H1 (cell line): ENCODE measurements at regions not wholly inside any gene's neighbourhood (a gene's known extent, or its start where the extent isn't known, plus 50 kb on each side); places are given as distances from the start of the nearest gene placed in this dataset.
A peak's percentile ranks its signal among the peaks of the same experiment; 100 is the strongest.

Source experiments
- CTCF ChIA-PET: fragments of 300-600 bp; sonication (Branson Sonifier 250); formaldehyde crosslinking; loops from one replicate; lab custom pipeline; 2021; ENCODE audit not compliant: partially characterized antibody; lab: Charles Lee
- POLR2A ChIA-PET: fragments of 300-600 bp; sonication (Branson Sonifier 250); formaldehyde crosslinking; loops from one replicate; lab custom pipeline; 2021; ENCODE audit warnings: inconsistent platforms; ENCODE audit not compliant: partially characterized antibody; lab: Charles Lee
- DNase-seq, 2 experiments: peaks; one replicate each; pipeline versions ENCODE4 v3.0.0 to v3.0.0-alpha.2; 2010 to 2022; ENCODE audit warnings: low spot score in 2 of 2, low read depth in 1 of 2, mixed read lengths in 1 of 2
- FAIRE-seq: peaks from 2 replicates; lab custom pipeline; 2011; peaks lifted over from hg19 to GRCh38; lab: Jason Lieb, UNC
- H2AFZ ChIP-seq: 2 replicates; pipeline ENCODE4 v1.8.1; 2012; ENCODE audit warnings: low read length, inconsistent platforms
- H2AK5ac ChIP-seq: 2 replicates; pipeline ENCODE4 v1.6.1; 2013; ENCODE audit warnings: low read depth, low read length
- H2BK120ac ChIP-seq: replicated peaks from 2 replicates; pipeline ENCODE3; 2013; ENCODE audit warnings: low read depth, low read length, inconsistent platforms
- H2BK12ac ChIP-seq: 2 replicates; pipeline ENCODE4 v1.6.1; 2013; ENCODE audit warnings: low read depth, low read length
- H2BK15ac ChIP-seq: 2 replicates; pipeline ENCODE4 v1.6.1; 2013; ENCODE audit warnings: low read length
- H2BK20ac ChIP-seq: 2 replicates; pipeline ENCODE4 v1.6.1; 2013; ENCODE audit warnings: low read length
- H2BK5ac ChIP-seq: 2 replicates; pipeline ENCODE4 v1.6.1; 2013; ENCODE audit warnings: low read depth, low read length
- H3K14ac ChIP-seq: 2 replicates; pipeline ENCODE4 v1.6.1; 2013; ENCODE audit warnings: inconsistent platforms; ENCODE audit not compliant: insufficient read length
- H3K18ac ChIP-seq: 2 replicates; pipeline ENCODE4 v1.6.1; 2013; ENCODE audit warnings: low read length; ENCODE audit errors: extremely low read depth
- H3K23ac ChIP-seq: 2 replicates; pipeline ENCODE4 v1.6.1; 2013; ENCODE audit warnings: inconsistent platforms; ENCODE audit not compliant: insufficient read length
- H3K23me2 ChIP-seq: 2 replicates; pipeline ENCODE4 v1.6.1; 2013; ENCODE audit warnings: low read depth, low read length
- H3K27ac ChIP-seq: 2 replicates; pipeline ENCODE4 v1.6.1; 2011; ENCODE audit warnings: low read depth, low read length, inconsistent platforms
- H3K27me3 ChIP-seq, 4 experiments: replicated peaks in 1 of 4; 1 replicate in 1 of 4; 2 replicates in 3 of 4; pipeline versions ENCODE4 v1.6.1 to v1.8.1; 2011 to 2013; ENCODE audit warnings: low read length in 3 of 4, mild to moderate bottlenecking in 3 of 4, inconsistent platforms in 2 of 4, mixed read lengths in 2 of 4, moderate library complexity in 1 of 4; ENCODE audit not compliant: control insufficient read depth in 3 of 4, insufficient read depth in 3 of 4; ENCODE audit errors: extremely low read depth in 1 of 4
- H3K36me3 ChIP-seq, 4 experiments: 2 replicates each; pipeline versions ENCODE4 v1.6.1 to v1.8.1; 2011 to 2013; ENCODE audit warnings: mild to moderate bottlenecking in 4 of 4, low read length in 3 of 4, moderate library complexity in 2 of 4, control low read depth in 1 of 4, inconsistent platforms in 1 of 4; ENCODE audit not compliant: insufficient read depth in 4 of 4, control insufficient read depth in 2 of 4
- H3K4ac ChIP-seq: replicated peaks from 2 replicates; pipeline ENCODE3; 2013; ENCODE audit warnings: low read length, low read depth, mixed read lengths, inconsistent platforms; ENCODE audit not compliant: insufficient read length
- H3K4me1 ChIP-seq, 4 experiments: replicated peaks in 1 of 4; 1 replicate in 1 of 4; 2 replicates in 3 of 4; pipeline versions ENCODE4 v1.6.1 to v1.8.1; 2011 to 2013; ENCODE audit warnings: low read length in 3 of 4, inconsistent platforms in 2 of 4, mixed read lengths in 1 of 4; ENCODE audit not compliant: insufficient read depth in 4 of 4, control insufficient read depth in 3 of 4
- H3K4me2 ChIP-seq, 2 experiments: 2 replicates each; pipeline versions ENCODE4 v1.6.1 to v1.8.1; 2011 to 2013; ENCODE audit warnings: low read depth in 2 of 2, low read length in 2 of 2, control low read depth in 1 of 2, inconsistent platforms in 1 of 2, mild to moderate bottlenecking in 1 of 2; ENCODE audit not compliant: insufficient read depth in 1 of 2
- H3K4me3 ChIP-seq, 4 experiments: fragments of 200-600, 300-600 bp in 1 of 4; sonication (generic), shearing (Covaris generic), sonication (Bioruptor Twin) in 1 of 4; 2 replicates each; pipeline versions ENCODE4 v1.5.1 to v1.8.1; 2011 to 2016; ENCODE audit warnings: low read length in 4 of 4, low read depth in 3 of 4, control low read depth in 2 of 4, inconsistent platforms in 2 of 4, mild to moderate bottlenecking in 2 of 4, mixed read lengths in 1 of 4, moderate library complexity in 1 of 4; ENCODE audit not compliant: insufficient read depth in 2 of 4; ENCODE audit errors: extremely low read depth in 1 of 4
- H3K56ac ChIP-seq: replicated peaks from 2 replicates; pipeline ENCODE3; 2013; ENCODE audit warnings: low read depth, mild to moderate bottlenecking, mixed read lengths, low read length, inconsistent platforms; ENCODE audit not compliant: insufficient read length
- H3K79me1 ChIP-seq: 2 replicates; pipeline ENCODE4 v1.6.1; 2013; ENCODE audit warnings: low read depth, low read length, control low read depth
- H3K79me2 ChIP-seq, 2 experiments: 2 replicates each; pipeline versions ENCODE4 v1.6.1 to v1.8.1; 2012 to 2013; ENCODE audit warnings: low read length in 2 of 2, mild to moderate bottlenecking in 2 of 2, inconsistent platforms in 1 of 2; ENCODE audit not compliant: insufficient read depth in 2 of 2, control insufficient read depth in 1 of 2
- H3K9ac ChIP-seq, 4 experiments: replicated peaks in 1 of 4; 1 replicate in 1 of 4; 2 replicates in 3 of 4; pipeline versions ENCODE4 v1.6.1 to v1.8.1; 2011 to 2013; ENCODE audit warnings: low read depth in 3 of 4, low read length in 3 of 4, control low read depth in 2 of 4, mild to moderate bottlenecking in 2 of 4, moderate library complexity in 2 of 4, inconsistent platforms in 1 of 4; ENCODE audit errors: extremely low read depth in 1 of 4
- H3K9me3 ChIP-seq, 2 experiments: 2 replicates each; pipeline versions ENCODE4 v1.6.1 to v1.8.1; 2012 to 2013; ENCODE audit warnings: mild to moderate bottlenecking in 2 of 2, moderate library complexity in 2 of 2, control low read depth in 1 of 2, inconsistent platforms in 1 of 2, low read depth in 1 of 2, low read length in 1 of 2, mixed read lengths in 1 of 2; ENCODE audit not compliant: insufficient read depth in 2 of 2
- H4K20me1 ChIP-seq, 2 experiments: replicated peaks in 1 of 2; 2 replicates each; pipeline versions ENCODE3 to v1.8.1; 2011 to 2013; ENCODE audit warnings: inconsistent platforms in 2 of 2, low read length in 2 of 2, mild to moderate bottlenecking in 1 of 2; ENCODE audit not compliant: insufficient read depth in 2 of 2, control insufficient read depth in 1 of 2
- H4K5ac ChIP-seq: 2 replicates; pipeline ENCODE4 v1.6.1; 2013; ENCODE audit warnings: low read length, low read depth, mixed read lengths, inconsistent platforms; ENCODE audit not compliant: insufficient read length
- H4K8ac ChIP-seq: 2 replicates; pipeline ENCODE4 v1.8.0; 2013; ENCODE audit warnings: mild to moderate bottlenecking, moderate library complexity, low read length, inconsistent platforms; ENCODE audit not compliant: insufficient read depth; ENCODE audit errors: extremely low read depth
- H4K91ac ChIP-seq: replicated peaks from 2 replicates; pipeline ENCODE3; 2013; ENCODE audit warnings: low read length, mixed read lengths, inconsistent platforms; ENCODE audit not compliant: insufficient read length
- ASH2L ChIP-seq: fragments of 200-600, 300-600 bp; sonication (generic); IDR thresholded peaks from one replicate; pipeline ENCODE4 v1.7.1; 2017; ENCODE audit warnings: low read length
- FOSL1 ChIP-seq: IDR thresholded peaks from 2 replicates; pipeline ENCODE4 v1.6.1; 2011; ENCODE audit warnings: mild to moderate bottlenecking, low read depth, low read length, moderate library complexity; ENCODE audit not compliant: insufficient read depth
- RAD21 ChIP-seq, 2 experiments: IDR thresholded peaks in 1 of 2; conservative IDR thresholded peaks in 1 of 2; 2 replicates each; pipeline ENCODE4 v1.6.1; 2011; ENCODE audit warnings: low read depth in 2 of 2, low read length in 2 of 2, improper control_type of control experiment in 1 of 2, inconsistent platforms in 1 of 2, mild to moderate bottlenecking in 1 of 2, moderate library complexity in 1 of 2
- SP4 ChIP-seq: IDR thresholded peaks from 2 replicates; pipeline ENCODE4 v1.6.1; 2012; ENCODE audit warnings: low read length, inconsistent platforms
- WGBS, 2 experiments: shearing (Covaris generic) in 1 of 2; methylation state at CpG; one replicate each; pipeline versions ENCODE4 v1.1.6 to v1.1.7; 2013 to 2015; ENCODE audit warnings: low lambda C conversion rate in 2 of 2, mixed read lengths in 2 of 2, inconsistent platforms in 1 of 2, low coverage in 1 of 2, missing lambda C conversion rate in 1 of 2; ENCODE audit not compliant: insufficient replicate concordance in 2 of 2, insufficient coverage in 1 of 2, insufficient read length in 1 of 2; ENCODE audit errors: extremely low coverage in 1 of 2, missing lambda C conversion rate in 1 of 2; 5-methylcytosine and 5-hydroxymethylcytosine counted together
- TF ChIP-seq, protein P1 (sequence below), 3 experiments: IDR thresholded peaks; 1 replicate in 2 of 3; 2 replicates in 1 of 3; pipeline versions ENCODE4 v1.5.1 to v1.6.1; 2011; ENCODE audit warnings: low read length in 3 of 3, mild to moderate bottlenecking in 3 of 3, inconsistent platforms in 2 of 3, low read depth in 1 of 3, moderate library complexity in 1 of 3; ENCODE audit not compliant: insufficient read depth in 1 of 3; ENCODE audit errors: control extremely low read depth in 1 of 3
- TF ChIP-seq, protein P2 (sequence below): IDR thresholded peaks from 2 replicates; pipeline ENCODE4 v1.6.1; 2012; ENCODE audit warnings: inconsistent platforms

DNA sequence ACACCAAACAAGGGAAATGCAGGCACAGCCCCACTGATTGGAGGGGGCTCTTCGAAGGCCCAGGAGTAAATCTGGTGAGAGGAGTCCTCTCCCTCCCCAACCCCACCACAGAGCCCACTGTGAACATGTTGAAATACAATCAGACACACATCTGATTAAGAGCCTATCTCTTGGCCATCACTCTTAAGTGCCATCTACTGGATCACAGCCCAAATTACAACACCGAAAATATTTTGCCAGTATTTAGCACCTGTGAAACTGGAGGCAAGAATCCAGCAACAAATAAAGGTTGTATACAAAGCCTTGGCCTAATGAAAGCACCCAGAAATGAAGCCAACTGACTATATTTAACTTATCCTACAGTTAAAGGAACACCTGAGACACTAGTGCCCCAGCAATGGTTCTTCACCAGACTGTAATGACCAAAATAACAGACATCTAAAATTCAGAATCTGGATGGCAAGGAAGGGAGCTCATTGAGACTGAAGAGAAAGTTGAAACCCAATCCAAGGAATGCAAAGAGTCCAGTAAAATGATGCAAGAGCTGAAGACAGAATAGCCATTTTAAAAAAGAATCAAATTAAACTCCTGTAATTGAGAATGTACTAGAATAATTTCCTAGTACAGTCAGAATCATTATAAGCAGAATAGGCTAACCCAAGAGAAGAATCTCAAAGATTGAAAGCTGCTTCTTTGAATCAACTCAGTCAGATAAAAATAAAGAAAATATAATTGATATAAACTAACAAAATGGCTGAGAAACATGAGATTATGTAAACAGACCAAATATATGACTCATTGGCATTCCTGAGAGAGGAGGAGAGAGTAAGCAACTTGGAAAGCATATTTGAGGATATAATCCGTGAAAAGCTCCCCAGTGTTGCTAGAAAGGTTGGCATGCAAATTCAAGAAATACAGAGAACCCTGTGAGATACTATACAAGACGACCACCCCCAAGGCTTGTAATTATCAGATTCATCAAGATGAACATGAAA, 1117.0 kb downstream of the FLRT2 start:
- no peak overlapping the region for H3K14ac ChIP-seq
- no peak overlapping the region for H3K18ac ChIP-seq
- H2BK12ac ChIP-seq, result no peak overlapping the region
- H3K23me2 ChIP-seq, result no peaks in the 10 kb centered on the region
- H3K79me1 ChIP-seq, result no peaks in the 10 kb centered on the region
- no peak overlapping the region for H3K4ac ChIP-seq
- H3K27me3 ChIP-seq, result no peaks in the 10 kb centered on the region
- DNase-seq (no peak), FAIRE-seq (peak; percentile 42)
- TF ChIP-seq, protein P1, sequence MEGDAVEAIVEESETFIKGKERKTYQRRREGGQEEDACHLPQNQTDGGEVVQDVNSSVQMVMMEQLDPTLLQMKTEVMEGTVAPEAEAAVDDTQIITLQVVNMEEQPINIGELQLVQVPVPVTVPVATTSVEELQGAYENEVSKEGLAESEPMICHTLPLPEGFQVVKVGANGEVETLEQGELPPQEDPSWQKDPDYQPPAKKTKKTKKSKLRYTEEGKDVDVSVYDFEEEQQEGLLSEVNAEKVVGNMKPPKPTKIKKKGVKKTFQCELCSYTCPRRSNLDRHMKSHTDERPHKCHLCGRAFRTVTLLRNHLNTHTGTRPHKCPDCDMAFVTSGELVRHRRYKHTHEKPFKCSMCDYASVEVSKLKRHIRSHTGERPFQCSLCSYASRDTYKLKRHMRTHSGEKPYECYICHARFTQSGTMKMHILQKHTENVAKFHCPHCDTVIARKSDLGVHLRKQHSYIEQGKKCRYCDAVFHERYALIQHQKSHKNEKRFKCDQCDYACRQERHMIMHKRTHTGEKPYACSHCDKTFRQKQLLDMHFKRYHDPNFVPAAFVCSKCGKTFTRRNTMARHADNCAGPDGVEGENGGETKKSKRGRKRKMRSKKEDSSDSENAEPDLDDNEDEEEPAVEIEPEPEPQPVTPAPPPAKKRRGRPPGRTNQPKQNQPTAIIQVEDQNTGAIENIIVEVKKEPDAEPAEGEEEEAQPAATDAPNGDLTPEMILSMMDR (IDR thresholded peaks at IDR 0.05; ENCODE audit: control extremely low read depth in 1 of 3, insufficient read depth in 1 of 3, low read depth in 1 of 3, low read length in 3 of 3), result peak in 2 of 3 experiments; percentile 28 to 59; a peak in 2 of 4 replicates
- TF ChIP-seq RAD21 (IDR thresholded peaks at IDR 0.05 in 1 of 2, conservative IDR thresholded peaks at IDR 0.05 in 1 of 2; ENCODE audit: low read depth in 2 of 2, low read length in 2 of 2), result peak; percentile 60 to 65
- TF ChIP-seq SP4, result no peak
- no peak for TF ChIP-seq ASH2L
- TF ChIP-seq, protein P2, sequence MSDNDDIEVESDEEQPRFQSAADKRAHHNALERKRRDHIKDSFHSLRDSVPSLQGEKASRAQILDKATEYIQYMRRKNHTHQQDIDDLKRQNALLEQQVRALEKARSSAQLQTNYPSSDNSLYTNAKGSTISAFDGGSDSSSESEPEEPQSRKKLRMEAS, result no peak
- TF ChIP-seq FOSL1, result no peak
- H3K9me3 ChIP-seq, result peaks cover 7 to 10% of the 10 kb centered on the region in 2 experiments; a peak in 3 of 4 replicates
- no peaks in the 10 kb centered on the region for H4K20me1 ChIP-seq
- H2AFZ ChIP-seq, result 0 out of 2 replicates have a peak overlapping the region, but pooled peaks have one; percentile 5
- no peaks in the 10 kb centered on the region for H3K79me2 ChIP-seq
- H4K8ac ChIP-seq, result no peak overlapping the region
- H4K91ac ChIP-seq, result no peak overlapping the region
- no peak overlapping the region for H2BK20ac ChIP-seq
- no peak overlapping the region for H3K56ac ChIP-seq
- CTCF ChIA-PET, result interaction anchor here (0.7 to 1.8 kb wide), 9 partner anchors 9 to 591 kb away, joined by 3 to 7 read pairs (median 4); no protein-coding TSS in a partner anchor
- H3K27ac ChIP-seq, result no peak overlapping the region
- no peak overlapping the region for H2BK5ac ChIP-seq
- H3K4me3 ChIP-seq, result no peak overlapping the region
- 91% methylated on average over 4 of the region's 4 CpGs; no CpG with 5 or more reads in 1 of the 2 experiments for WGBS, 2 experiments
- H2BK15ac ChIP-seq, result no peak overlapping the region
- no peak overlapping the region for H3K23ac ChIP-seq
- no peak overlapping the region for H3K4me2 ChIP-seq
- H3K9ac ChIP-seq, result no peak overlapping the region
- H3K36me3 ChIP-seq, result no peaks in the 10 kb centered on the region
- H2AK5ac ChIP-seq, result no peak overlapping the region
- no peak overlapping the region for H4K5ac ChIP-seq
- POLR2A ChIA-PET, result no interaction called here
- no peaks in the 10 kb centered on the region for H3K4me1 ChIP-seq
- H2BK120ac ChIP-seq, result no peak overlapping the region
